AG09319 (cell line): ENCODE measurements at regions not wholly inside any gene's neighbourhood (a gene's known extent, or its start where the extent isn't known, plus 50 kb on each side); places are given as distances from the start of the nearest gene placed in this dataset.

Source experiments
- DNase-seq: peaks from one replicate; pipeline ENCODE4 v3.0.0-alpha.2; 2010; ENCODE audit warnings: low read depth; ENCODE audit errors: extremely low read depth
- TF ChIP-seq, protein P1 (sequence below): IDR thresholded peaks from 2 replicates; pipeline ENCODE4 v1.5.1; 2011; ENCODE audit warnings: low read depth, mild to moderate bottlenecking, inconsistent platforms, low read length, moderate library complexity

DNA sequence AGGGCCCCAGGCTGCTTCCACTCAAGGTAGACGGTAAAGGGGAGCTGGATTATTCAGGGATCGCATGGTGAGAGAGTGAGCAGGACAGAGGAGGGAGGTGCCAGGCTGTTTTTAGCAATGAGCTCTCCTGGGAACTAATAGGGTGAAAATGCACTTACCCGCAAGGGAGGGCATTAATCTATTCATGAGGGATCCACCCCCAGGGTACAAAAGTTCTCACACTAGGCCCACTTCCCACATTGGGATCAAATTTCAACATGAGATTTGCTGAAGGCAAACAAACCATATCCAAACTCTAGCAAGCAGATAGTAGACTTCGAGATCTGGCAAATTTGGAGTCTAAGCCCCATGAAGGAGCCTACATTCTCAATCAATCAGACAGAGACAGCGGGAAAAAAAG lies 408.6 kb downstream of the RNF144B start:
- no peak for DNase-seq
- TF ChIP-seq, protein P1, sequence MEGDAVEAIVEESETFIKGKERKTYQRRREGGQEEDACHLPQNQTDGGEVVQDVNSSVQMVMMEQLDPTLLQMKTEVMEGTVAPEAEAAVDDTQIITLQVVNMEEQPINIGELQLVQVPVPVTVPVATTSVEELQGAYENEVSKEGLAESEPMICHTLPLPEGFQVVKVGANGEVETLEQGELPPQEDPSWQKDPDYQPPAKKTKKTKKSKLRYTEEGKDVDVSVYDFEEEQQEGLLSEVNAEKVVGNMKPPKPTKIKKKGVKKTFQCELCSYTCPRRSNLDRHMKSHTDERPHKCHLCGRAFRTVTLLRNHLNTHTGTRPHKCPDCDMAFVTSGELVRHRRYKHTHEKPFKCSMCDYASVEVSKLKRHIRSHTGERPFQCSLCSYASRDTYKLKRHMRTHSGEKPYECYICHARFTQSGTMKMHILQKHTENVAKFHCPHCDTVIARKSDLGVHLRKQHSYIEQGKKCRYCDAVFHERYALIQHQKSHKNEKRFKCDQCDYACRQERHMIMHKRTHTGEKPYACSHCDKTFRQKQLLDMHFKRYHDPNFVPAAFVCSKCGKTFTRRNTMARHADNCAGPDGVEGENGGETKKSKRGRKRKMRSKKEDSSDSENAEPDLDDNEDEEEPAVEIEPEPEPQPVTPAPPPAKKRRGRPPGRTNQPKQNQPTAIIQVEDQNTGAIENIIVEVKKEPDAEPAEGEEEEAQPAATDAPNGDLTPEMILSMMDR, result no peak

DNA sequence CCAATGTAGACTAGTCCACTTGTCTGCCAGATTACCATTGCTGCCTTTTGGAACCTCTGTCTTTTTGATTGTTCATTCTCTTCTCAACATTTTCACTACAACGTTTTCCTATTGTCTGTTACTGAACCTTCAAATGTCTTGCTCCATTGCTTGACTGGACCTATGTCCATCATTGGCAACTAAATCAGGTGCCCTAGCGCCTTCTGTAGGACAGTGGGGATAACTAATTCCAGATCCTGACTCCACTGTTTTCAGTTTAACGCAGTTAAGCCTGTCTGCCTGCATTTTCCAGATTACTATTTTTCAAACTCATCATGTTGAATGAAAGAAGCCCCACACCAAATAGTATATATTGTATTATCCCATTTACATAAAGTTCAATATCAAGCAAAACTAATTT lies 433.6 kb downstream of the RNF144B start:
- no peak for DNase-seq
- TF ChIP-seq, protein P1, result no peak

DNA sequence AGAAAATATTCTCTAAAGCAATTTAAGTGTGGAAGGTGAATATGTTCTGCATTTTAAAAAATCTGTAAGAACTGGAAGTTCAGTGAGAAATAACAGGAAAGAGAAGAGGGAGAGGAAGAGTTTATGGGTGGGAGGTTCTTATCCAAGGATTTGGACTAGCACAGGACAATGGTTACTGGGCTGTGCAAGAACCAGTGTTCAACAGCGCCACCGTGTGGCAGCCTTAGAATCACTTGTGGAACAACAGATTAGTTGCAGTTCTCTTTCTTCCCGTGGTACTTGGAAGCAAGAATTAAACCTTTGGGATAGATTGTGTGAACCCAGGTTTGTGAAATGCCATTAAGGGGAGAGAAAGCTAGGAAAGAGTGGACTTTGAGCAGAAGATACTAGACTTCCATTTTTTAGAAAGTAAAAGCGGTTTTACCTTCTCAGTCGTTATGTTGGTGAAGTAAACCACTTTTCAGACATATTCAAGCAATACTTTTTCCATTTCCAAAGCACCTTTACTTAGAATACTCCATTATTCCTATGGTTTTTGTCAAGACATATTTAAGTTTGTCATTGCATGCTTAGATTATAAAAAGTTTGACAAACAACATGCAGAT lies 436.7 kb downstream of the RNF144B start:
- TF ChIP-seq, protein P1, result peak; percentile 36
- DNase-seq, result no peak

- TF ChIP-seq, protein P1, result no peak
- DNase-seq, result no peak
Observed at GRCh38 chr6:18829272-18829870, 442.2 kb downstream of the RNF144B start.

DNA sequence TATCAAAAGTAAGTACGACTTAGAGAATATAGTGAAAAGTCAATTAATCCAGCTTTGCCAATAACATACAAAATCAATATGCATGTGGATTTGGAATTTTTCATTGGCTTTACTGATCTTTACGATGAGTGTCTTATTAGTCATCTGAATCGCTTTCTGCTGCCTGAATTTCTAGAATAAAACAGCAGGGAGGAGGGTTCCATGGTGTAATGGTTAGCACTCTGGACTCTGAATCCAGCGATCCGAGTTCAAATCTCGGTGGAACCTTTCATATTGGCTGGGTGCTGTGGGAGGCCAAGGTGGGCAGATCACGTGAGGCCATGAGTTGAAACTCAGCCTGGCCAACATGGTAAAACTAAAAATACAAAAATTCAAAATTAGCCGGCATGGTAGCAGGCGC lies 448.8 kb downstream of the RNF144B start:
- TF ChIP-seq, protein P1, result no peak
- no peak for DNase-seq

DNA sequence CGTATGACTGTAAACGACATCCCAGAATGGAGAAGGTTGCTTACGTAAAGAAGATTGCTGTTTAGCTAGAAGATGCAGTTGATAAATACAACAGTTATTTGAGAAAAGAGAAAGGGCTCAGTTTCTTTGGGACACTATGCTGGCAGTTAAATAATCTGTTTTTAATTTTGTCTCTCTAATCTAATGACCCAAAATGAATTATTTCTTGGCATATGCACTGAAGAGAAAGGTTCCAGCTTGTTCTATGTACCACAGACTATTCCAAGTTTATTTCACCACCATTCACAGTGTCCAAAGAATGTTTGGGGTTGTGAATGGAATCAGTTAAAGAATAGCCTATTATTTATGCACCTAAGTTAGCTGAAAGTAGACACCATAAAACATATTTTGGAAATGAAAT lies 449.9 kb downstream of the RNF144B start:
- DNase-seq, result no peak
- TF ChIP-seq, protein P1, result no peak

DNA sequence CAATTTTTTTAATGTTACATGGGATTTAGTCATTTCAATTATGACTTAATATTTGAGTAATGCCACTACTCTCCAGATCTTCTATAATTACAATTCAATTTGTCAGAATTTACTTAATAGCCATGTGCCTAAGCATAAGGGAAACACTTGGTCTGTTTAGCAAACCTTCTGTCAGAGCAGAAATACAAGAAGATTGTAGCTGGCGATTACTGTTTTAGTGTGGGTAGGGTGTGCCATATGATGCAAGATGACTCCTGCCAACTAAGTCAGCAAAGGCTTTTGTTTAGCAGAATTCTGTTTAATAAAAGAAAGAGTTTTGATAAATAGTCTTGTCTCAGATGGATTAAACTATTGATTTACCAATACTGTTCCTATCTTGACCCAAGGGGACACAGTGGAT lies 455.4 kb downstream of the RNF144B start:
- TF ChIP-seq, protein P1, result no peak
- no peak for DNase-seq
